Breast epithelium (tissue), 4 donors: ENCODE measurements at regions not wholly inside any gene's neighbourhood (a gene's known extent, or its start where the extent isn't known, plus 50 kb on each side); places are given as distances from the start of the nearest gene placed in this dataset.

Experiments used
- DNase-seq, 2 donors: peaks; one replicate each; pipeline ENCODE4 v3.0.0-alpha.2; 2019; ENCODE audit warnings: low spot score in 2 of 2
- H3K27ac ChIP-seq, 2 donors: fragments of 200-600 bp; sonication (generic) in 1 of 2; one replicate each; pipeline ENCODE4 v1.5.1; 2016 to 2019; ENCODE audit warnings: mild to moderate bottlenecking in 1 of 2
- H3K27me3 ChIP-seq, 2 donors: fragments of 200-600 bp; sonication (generic) in 1 of 2; one replicate each; pipeline versions ENCODE4 v1.5.1 to v1.6.0; 2017 to 2019; ENCODE audit warnings: control low read depth in 1 of 2, mild to moderate bottlenecking in 1 of 2
- H3K36me3 ChIP-seq: fragments of 200-600 bp; one replicate; pipeline ENCODE4 v1.5.1; 2019
- H3K4me1 ChIP-seq, 2 donors: fragments of 200-600 bp; sonication (generic); one replicate each; pipeline ENCODE4 v1.5.1; 2016 to 2019; ENCODE audit warnings: control low read depth in 1 of 2
- H3K4me3 ChIP-seq, 3 donors: fragments of 200-600 bp; sonication (generic); 1 replicate in 2 of 3; 2 replicates in 1 of 3; pipeline ENCODE4 v1.5.1; 2016 to 2019; ENCODE audit warnings: mild to moderate bottlenecking in 3 of 3, moderate library complexity in 2 of 3
- H3K9me3 ChIP-seq, 2 donors: fragments of 200-600 bp; sonication (generic) in 1 of 2; one replicate each; pipeline ENCODE4 v1.5.1; 2016 to 2019; ENCODE audit warnings: control low read depth in 1 of 2
- POLR2A ChIP-seq: fragments of 450-650 bp; IDR thresholded peaks from one replicate; pipeline ENCODE4 v1.6.1; 2016; ENCODE audit warnings: antibody characterized with exemption, mild to moderate bottlenecking, moderate library complexity
- POLR2AphosphoS5 ChIP-seq, 3 donors: sonication (generic); formaldehyde crosslinking; IDR thresholded peaks; one replicate each; pipeline ENCODE4 v1.6.1; 2017; ENCODE audit warnings: antibody characterized with exemption in 3 of 3
- intact Hi-C: fragments of 100-400 bp; cut with DNase I; formaldehyde crosslinking; loops from one replicate; pipeline ENCODE4 v1.15.1; 2023; ENCODE audit warnings: low total_unique reads
- TF ChIP-seq, protein P1 (sequence below), 3 donors: fragments of 450-650 bp; IDR thresholded peaks; one replicate each; pipeline ENCODE4 v1.5.1; 2016 to 2017; ENCODE audit warnings: antibody characterized with exemption in 3 of 3, mild to moderate bottlenecking in 3 of 3, moderate library complexity in 3 of 3

DNA sequence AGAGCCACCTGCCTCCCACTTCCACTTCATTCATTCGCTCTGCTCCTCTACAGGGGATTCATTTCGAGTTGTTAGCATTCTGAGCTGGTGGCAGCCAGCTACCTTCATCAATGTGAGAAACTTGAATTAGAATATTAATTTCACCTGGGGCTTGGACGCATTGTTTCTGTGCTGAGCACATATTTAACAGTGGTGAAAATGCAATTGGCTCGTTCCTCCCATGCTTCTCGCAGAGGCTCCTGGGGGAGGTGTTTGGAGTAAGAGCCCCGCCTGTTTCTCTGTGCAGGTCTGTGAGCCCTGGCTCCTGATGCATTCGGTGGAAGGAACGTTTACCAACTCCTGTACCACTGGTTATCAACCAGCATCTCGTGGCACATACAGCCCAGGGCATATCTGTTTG, 141.5 kb downstream of the AACS start:
- no peak for TF ChIP-seq POLR2A
- no peak for TF ChIP-seq POLR2AphosphoS5 (IDR thresholded peaks at IDR 0.05)
- TF ChIP-seq, protein P1, sequence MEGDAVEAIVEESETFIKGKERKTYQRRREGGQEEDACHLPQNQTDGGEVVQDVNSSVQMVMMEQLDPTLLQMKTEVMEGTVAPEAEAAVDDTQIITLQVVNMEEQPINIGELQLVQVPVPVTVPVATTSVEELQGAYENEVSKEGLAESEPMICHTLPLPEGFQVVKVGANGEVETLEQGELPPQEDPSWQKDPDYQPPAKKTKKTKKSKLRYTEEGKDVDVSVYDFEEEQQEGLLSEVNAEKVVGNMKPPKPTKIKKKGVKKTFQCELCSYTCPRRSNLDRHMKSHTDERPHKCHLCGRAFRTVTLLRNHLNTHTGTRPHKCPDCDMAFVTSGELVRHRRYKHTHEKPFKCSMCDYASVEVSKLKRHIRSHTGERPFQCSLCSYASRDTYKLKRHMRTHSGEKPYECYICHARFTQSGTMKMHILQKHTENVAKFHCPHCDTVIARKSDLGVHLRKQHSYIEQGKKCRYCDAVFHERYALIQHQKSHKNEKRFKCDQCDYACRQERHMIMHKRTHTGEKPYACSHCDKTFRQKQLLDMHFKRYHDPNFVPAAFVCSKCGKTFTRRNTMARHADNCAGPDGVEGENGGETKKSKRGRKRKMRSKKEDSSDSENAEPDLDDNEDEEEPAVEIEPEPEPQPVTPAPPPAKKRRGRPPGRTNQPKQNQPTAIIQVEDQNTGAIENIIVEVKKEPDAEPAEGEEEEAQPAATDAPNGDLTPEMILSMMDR (IDR thresholded peaks at IDR 0.05), result no peak
- no peak for DNase-seq
- Histone ChIP-seq H3K9me3 (peaks cover 4 to 13% of the 10 kb centered on the region in 2 donors), H3K4me3 (no peak overlapping the region), H3K27me3 (peaks cover 0 to 53% of the 10 kb centered on the region in 2 donors), H3K27ac (no peak overlapping the region), H3K4me1 (no peaks in the 10 kb centered on the region), H3K36me3 (no peaks in the 10 kb centered on the region)
- intact Hi-C loops, result no loop called here

DNA sequence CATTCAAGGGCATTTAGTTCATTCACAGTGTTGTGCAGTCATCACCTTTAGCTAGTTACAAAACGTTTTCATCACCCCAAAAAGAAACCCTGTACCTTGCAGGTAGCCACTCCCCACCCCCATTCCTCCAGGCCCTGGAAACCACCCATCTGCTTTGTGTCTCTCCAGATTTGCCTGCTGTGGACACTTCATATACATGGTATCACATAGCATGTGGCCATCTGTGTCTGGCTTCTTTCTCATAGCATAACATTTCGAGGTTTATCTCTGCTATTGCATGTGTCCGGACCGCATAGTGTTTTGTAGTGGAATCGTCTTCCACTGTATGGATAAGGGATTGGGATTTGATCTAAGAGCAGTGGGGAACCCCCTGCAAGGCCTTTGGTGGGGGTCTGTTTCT, 143.1 kb downstream of the AACS start:
- Histone ChIP-seq H3K27ac (no peak overlapping the region), H3K36me3 (no peaks in the 10 kb centered on the region), H3K4me3 (no peak overlapping the region), H3K4me1 (no peaks in the 10 kb centered on the region), H3K9me3 (no peaks in the 10 kb centered on the region), H3K27me3 (peaks cover 0 to 45% of the 10 kb centered on the region in 2 donors)
- DNase-seq, result no peak
- TF ChIP-seq POLR2A, result no peak
- TF ChIP-seq POLR2AphosphoS5 (IDR thresholded peaks at IDR 0.05), result no peak
- TF ChIP-seq, protein P1 (IDR thresholded peaks at IDR 0.05), result no peak
- intact Hi-C loops, result no loop called here

DNA sequence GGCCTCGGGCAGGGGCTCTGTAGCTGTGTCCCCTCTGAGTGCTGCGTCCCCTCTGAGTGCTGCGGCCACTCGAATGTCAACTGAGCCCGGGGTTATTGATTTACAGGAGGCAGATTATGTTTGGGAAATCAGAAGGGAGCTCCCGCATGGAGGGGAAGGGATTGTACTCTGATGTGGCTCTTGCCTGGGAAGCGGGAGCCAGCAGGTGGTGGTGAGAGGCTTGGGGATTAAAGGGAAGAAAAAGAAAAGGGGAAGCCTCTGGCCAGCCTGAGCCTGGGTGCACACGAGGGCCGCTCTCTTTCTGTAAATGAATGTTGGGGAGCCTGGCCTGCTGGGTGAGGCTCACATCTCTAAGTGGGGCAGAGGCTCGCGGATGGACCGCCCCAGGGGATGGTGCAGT, 143.7 kb downstream of the AACS start:
- TF ChIP-seq POLR2AphosphoS5 (IDR thresholded peaks at IDR 0.05), result no peak
- DNase-seq, result no peak
- no peaks in the 10 kb centered on the region for H3K4me1 ChIP-seq
- H3K4me3 ChIP-seq, result no peak overlapping the region
- H3K27me3 ChIP-seq, result peaks cover 0 to 45% of the 10 kb centered on the region in 2 donors
- no peaks in the 10 kb centered on the region for H3K36me3 ChIP-seq
- no peaks in the 10 kb centered on the region for H3K9me3 ChIP-seq
- intact Hi-C loops, result no loop called here
- H3K27ac ChIP-seq, result no peak overlapping the region

DNA sequence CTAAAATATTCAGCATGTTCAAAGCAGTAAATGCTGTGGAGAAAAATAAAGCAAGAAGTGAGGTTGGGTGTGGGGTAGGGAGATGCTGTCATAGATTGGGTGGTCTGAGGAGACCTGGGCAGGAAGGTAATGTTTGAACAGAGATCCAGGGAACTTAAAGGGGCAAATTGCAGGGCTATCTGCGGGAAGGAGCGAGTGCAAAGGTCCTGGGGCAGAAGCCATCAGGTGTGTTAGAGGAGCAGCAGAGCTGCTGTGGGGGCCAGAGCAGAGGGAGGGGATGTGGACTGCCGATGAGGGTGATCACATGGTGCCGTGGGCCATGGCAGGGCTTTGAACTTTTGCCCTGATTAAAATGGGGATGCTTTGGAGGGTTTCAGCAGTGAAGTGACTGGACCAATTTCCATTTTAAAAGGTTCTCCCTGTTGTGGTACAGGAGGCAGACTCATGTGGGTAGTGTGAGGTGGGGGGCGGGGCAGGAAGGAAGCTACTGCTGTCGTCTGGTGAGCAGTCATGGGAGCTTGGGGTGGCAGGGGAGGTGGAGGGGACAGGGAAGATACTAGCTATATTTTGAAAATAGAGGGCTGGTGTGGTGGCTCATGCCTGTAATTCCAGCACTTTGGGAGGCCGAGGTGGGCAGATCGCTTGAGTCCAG, 145.0 kb downstream of the AACS start:
- Histone ChIP-seq H3K27me3 (peaks cover 0 to 51% of the 10 kb centered on the region in 2 donors), H3K4me3 (no peak overlapping the region), H3K9me3 (no peaks in the 10 kb centered on the region), H3K4me1 (no peaks in the 10 kb centered on the region), H3K36me3 (no peaks in the 10 kb centered on the region), H3K27ac (no peak overlapping the region)
- intact Hi-C loops, result no loop called here
- no peak for DNase-seq
- TF ChIP-seq, protein P1 (IDR thresholded peaks at IDR 0.05), result no peak

DNA sequence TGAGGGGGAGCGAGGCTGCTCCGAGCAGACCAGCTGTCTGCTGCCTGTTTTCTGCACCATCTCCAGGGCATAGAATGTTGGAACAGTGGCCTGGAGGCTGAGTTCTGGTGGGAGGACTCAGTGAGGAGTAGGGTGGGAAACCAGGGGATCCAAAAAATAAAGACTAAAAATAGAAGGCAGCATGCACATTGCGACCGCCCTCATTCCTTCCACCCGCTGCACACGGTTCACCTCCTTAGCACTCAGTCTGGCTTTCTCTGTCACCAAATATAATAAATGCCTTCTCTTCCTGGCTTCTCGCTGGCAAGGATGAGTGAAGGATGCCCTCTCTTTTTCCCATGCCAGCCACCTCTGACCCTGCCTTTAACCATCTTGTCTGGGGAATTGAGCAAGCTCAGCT, 146.2 kb downstream of the AACS start:
- intact Hi-C loops, result no loop called here
- DNase-seq, result no peak
- Histone ChIP-seq H3K4me1 (no peaks in the 10 kb centered on the region), H3K36me3 (no peaks in the 10 kb centered on the region), H3K9me3 (no peaks in the 10 kb centered on the region), H3K4me3 (no peak overlapping the region), H3K27me3 (peaks cover 0 to 46% of the 10 kb centered on the region in 2 donors), H3K27ac (no peak overlapping the region)
- TF ChIP-seq POLR2AphosphoS5 (IDR thresholded peaks at IDR 0.05) (no peak), POLR2A (no peak)
- TF ChIP-seq, protein P1 (IDR thresholded peaks at IDR 0.05), result no peak

DNA sequence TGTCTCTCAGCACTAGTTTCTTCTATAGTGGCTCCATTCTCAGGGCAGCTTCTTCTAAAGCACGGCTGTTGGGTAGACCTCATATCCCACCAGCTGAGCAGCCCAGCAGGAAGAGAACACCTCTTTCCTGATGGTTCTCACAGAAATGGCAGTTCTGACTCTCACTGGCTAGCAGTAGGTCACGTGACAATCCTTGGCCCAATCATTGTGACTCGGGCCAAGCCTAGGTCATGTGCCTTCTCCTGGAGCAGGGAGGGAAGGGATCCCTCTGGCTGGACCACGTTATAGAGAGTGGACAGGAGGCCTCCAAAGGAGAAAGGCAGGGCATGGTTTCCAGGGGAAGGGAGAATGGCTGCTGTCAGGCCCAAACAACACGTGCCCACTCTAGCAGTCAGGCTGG, 149.1 kb downstream of the AACS start:
- H3K36me3 ChIP-seq, result no peaks in the 10 kb centered on the region
- H3K4me3 ChIP-seq, result no peak overlapping the region
- no peak overlapping the region for H3K27ac ChIP-seq
- H3K27me3 ChIP-seq, result peaks cover 0 to 31% of the 10 kb centered on the region in 2 donors
- H3K4me1 ChIP-seq, result no peaks in the 10 kb centered on the region
- no peak for DNase-seq
- no peaks in the 10 kb centered on the region for H3K9me3 ChIP-seq
- intact Hi-C loops, result no loop called here
- TF ChIP-seq POLR2A (no peak), POLR2AphosphoS5 (IDR thresholded peaks at IDR 0.05) (no peak)
- TF ChIP-seq, protein P1 (IDR thresholded peaks at IDR 0.05), result no peak
